Activated CD4-positive, alpha-beta T cell treated with anti-CD3 and anti-CD28 coated beads, Interleukin-2, amount 50 U/mL, for 4 hours (primary cell): ENCODE measurements at regions not wholly inside any gene's neighbourhood (a gene's known extent, or its start where the extent isn't known, plus 50 kb on each side); places are given as distances from the start of the nearest gene placed in this dataset.
"Not testable (repeated sequence)": the region's sequence is repeated elsewhere in the genome, so short reads cannot be mapped to it uniquely, and the experiment has no call there.

Experiments used
- DNase-seq, 2 experiments: peaks; one replicate each; pipeline ENCODE4 v3.0.0-alpha.2; 2020

DNA sequence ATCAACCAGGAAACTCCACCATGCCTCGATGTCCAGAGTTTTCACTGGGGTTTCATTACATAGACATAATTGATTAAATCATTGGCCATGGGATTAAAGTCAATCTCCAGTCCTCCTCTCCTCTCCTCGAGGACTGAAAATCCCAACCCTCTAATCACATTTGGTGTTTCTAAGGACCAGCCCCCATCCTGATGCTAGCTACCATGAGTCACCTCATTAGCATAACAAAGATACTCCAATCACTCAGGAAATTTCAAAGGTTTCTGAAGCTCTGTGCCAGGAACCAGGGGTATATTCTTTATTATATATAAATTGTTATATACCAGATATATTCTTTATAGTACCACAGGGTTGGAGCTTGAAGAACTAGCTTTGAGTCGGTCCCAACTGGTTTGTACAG lies 177.5 kb upstream of the PRNP start:
- no peak for DNase-seq

GRCh38 chr20:4507288-4507719 lies 179.0 kb upstream of the PRNP start:
- no peak for DNase-seq

DNA sequence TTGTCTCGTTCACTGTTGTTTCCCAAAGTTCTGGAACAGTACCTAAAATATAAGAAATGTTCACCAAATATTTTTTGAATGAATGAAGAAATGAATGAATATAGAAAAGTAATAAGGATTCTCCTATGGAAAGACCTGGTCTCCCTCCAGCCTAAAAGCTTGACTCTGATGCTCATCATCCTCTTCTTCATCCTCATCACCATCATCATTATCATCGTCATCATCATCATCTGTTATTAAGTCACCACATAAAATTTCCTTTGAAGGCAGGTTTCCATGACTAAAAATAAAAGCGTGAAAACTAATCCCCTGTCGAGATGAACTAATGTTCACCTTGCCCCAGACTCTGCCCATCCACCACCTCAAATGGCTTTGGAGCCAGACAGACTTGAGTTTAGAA lies 181.4 kb upstream of the PRNP start:
- DNase-seq: no peak

DNA sequence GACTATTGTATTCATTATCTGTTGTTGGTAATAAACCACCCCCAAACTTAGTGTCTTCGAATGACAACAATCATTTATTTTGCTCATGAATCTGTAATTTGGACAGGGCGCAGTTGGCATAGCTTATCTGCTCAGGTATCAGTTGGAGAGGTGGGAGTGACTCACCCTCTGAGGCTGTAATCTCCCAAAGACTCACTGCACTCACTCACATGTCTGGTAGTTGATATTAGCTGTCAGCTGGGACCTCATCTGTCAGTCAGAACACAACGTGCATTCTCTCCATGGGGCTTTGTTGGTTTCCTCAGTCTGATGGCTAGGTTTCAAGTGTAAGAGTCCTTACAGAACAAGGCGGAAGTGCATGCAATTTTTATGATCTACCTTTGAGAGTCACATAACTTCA lies 183.5 kb upstream of the PRNP start:
- no peak for DNase-seq

GRCh38 chr20:4493386-4493785 lies 192.9 kb upstream of the PRNP start:
- DNase-seq: no peak

- DNase-seq: no peak
These were observed 194.6 kb upstream of the PRNP start for GRCh38 chr20:4491643-4492042.

DNA sequence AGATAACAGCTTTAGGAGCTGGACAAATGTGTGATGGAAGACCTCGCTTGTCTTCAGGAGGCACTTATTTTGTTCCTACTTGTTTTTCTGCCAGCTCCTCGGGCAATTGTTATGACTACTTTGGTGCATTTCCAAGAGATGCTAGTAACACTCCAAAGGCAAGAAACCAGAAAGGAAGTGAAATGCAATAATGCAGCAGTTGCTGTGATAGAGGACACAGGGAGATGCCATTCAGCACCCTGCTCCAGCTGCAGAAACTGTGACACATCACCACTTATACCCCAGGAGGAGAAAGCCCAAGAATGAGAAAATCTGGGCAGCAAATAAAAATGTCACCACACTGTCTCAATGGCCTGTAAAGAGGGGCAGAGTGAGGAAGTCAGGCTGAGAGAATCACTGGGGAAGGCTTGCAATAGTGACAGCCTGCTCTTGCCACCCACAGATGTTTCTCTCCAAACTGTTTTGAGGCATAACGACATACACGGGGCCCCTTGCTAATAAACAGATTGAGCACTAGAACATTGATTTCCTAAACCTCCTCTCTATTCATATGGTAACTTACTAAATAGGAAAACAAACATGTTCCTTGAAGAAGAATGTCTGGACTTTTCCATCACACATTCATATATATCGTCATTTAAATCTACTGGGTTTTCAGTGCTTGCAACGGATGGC lies 195.5 kb upstream of the PRNP start:
- no peak for DNase-seq

DNA sequence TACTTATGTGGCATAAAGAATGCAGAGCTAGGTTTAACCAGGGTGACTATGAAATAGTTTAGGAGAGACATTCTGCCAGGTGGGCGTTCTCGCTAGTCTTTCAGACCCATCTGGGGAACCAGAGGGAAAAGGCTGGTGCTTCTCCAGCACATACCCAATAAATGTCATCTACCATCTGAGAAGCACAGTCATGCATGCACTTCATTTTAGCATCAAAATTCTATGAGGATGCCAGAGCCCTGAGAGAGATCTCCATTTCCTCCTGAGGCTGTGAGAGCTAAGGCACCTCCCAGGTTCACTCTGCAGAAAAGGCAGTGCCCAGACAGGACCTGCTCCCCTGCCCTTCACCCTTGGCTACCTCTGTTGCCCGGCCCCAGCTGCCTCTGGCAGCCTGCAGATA lies 196.2 kb upstream of the PRNP start:
- DNase-seq: no peak

DNA sequence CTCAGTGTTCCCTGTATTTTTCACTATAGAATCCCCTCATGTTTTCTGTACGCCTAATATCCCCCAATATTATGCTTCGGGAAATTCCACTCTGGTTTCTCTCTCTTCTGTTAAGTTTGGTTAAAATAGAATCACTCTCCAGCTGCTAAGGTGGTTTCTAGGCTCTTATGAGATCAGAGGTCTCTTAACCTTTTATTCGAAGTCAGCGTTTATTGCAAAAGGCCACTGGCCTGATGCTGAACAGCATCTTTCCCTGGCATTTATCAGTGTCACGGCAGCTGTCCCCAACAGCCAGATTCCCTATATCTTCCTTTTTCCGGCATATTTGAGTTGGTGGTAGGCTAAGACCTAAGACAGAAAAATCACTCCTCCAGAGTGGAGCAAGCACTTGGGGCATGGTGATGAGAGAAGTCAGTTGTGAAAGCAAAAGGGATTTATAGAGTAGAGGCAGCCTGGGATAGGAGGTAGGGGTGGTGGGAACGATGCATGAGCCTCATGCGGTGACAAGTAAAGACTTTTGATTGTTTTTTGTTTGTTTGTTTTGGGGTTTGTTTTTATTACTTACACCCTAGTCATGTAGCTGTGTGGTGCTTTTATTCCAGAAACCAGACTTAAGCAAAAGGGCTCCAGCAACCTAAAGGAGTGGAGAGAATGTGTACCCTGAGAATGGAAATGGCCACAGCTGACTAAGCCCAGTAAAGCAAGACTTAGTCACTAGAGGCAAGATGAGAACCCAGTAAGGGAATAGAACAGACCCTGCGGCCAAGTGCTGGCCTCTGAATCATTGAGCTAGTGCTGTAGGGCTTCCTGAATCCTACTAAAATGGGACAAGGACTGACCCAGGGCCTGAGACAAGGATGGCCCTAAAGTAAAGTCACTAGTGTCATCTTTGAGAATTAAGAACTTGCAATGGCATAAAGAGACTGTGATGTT lies 197.6 kb upstream of the PRNP start:
- no peak for DNase-seq

- DNase-seq: no peak
These were observed 201.8 kb upstream of the PRNP start for GRCh38 chr20:4484379-4484997.

DNA sequence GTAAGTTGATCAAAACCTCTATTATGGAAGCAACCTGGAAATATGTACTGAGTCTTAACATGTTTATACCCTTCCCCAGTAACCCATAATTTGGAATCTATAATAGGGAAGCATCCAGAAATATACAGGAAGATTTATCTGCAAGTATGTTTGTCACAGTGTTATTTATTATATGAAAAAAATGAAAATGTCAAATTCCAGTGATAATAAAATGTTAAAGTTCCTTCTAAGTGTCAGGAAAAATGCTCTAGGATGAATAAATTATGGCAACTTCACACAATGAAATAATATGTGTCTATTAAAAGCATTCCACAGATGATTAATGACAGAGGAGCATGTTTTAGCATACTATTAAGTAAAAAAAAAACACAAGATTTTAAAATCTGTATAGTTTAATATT lies 202.3 kb upstream of the PRNP start:
- no peak for DNase-seq

DNA sequence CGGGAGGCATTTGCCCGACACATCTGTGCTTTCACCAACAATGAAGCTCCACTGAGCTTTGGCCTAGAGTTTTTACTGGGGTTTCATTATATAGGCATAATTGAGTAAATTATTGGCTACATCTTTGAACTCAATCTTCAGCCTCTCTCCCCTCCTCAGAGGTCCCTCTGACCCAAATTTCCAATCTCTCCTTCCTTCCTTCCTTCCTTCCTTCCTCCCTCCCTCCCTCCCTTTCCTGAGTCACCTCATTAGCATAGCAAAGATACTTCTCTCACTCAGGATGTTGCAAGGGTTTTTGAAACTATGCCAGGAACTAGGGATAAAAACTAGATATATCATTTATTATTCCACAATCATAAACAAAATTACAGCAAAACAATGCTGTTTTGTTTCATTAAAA lies 202.8 kb upstream of the PRNP start:
- DNase-seq: no peak

GRCh38 chr20:4480104-4480503 lies 206.2 kb upstream of the PRNP start:
- DNase-seq: no peak

DNA sequence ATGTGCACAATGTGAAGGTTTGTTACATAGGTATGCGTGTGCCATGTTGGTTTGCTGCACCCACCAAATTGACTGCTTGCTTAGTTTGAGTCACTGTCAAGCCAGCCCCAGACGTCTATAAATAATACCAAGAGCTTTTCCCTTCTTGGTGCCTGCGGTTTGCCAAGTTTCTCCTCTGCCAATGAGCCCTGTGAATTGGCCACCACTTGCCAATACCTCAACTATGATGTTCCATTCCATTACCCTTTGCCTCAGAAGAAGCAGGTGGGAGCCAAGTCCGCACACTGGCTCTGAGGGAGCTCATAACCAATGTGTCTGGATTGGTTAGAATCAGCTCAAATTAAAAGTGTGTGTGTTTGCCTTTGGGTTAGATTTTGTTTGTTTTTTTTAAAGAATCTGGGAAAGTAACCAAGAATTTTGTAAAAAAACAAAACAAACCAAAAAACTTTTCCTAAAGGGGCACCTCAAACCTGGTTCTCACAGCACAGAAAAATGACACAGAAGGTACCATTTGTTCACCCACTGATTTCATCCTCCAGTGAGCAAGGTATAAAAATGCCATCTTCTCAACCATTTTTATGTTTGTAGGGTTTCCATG lies 209.3 kb upstream of the PRNP start:
- DNase-seq: no peak

- DNase-seq: no peak
These were observed 213.3 kb upstream of the PRNP start for GRCh38 chr20:4472906-4473305.

DNA sequence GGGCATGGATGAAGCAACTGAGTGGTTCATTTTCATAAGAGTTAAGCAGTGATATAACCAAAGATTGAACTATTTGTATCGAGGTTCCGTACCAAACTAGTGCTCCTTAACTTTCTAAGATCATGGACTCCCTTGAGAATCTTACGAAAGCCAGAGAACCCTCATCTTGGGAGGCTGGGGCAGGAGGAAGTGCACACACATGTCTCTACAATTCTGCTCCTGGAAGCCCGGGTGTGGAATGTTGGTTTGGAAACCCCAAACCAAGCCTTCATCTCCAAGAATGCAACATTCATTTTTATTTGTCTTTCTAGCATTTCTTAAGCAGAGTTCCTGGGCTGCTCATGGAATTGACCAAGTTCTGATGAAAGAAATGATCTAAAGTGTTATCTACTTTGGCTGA lies 215.0 kb upstream of the PRNP start:
- DNase-seq: no peak

GRCh38 chr20:4470375-4470774 lies 215.9 kb upstream of the PRNP start:
- DNase-seq: no peak

DNA sequence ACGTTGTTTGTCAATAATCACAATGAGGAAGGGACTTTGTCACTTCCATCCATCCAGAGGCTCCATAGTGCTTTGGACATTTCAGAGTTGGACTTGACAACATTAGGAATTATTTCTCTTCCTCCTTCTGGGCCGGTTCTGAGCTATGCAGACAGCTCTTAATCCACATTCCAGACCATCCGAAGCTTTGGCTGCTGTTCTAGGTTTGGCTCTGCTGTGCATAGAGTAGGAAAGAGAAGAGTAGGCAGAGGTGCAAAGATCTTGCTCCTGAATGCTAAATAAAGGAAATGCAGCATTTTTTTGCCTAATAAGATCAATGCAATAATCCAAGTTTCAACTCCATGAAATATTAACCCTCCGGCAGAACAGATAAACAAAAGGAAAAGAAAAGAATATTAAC lies 216.3 kb upstream of the PRNP start:
- DNase-seq: no peak

- no peak for DNase-seq
These were observed 218.1 kb upstream of the PRNP start for GRCh38 chr20:4468114-4468513.

GRCh38 chr20:4465855-4466545 lies 216.9 kb upstream of the ADRA1D start:
- DNase-seq: no peak

DNA sequence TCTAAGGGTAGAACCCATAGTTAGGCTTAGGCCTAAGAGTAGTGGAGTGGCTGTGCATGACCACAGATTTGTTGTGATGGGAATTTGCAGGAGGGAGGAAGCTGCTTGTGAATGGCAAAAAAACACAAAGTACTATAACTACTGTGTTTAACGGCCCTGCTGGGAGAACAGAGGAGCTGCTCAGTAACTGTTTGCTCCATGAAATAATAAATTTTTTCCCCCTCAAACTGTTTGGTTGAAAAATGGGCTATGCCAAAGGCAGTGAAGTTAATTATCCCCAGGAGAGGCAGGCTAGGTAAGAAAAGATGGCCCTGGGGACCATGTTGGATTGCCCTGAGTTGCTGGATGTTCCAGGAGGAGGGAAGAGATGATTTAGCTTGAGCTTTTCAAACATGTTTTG lies 216.1 kb upstream of the ADRA1D start:
- DNase-seq: no peak

GRCh38 chr20:4462801-4463200 lies 213.7 kb upstream of the ADRA1D start:
- not testable (repeated sequence) for DNase-seq

- DNase-seq: no peak
These were observed 210.0 kb upstream of the ADRA1D start for GRCh38 chr20:4459081-4459480.
